Thyroid gland (tissue), 4 donors: ENCODE measurements at regions not wholly inside any gene's neighbourhood (a gene's known extent, or its start where the extent isn't known, plus 50 kb on each side); places are given as distances from the start of the nearest gene placed in this dataset.

Source experiments
- POLR2A ChIP-seq, 2 donors: fragments of 450-650 bp; IDR thresholded peaks; one replicate each; pipeline ENCODE4 v1.6.1; 2017; ENCODE audit warnings: antibody characterized with exemption in 2 of 2, mild to moderate bottlenecking in 2 of 2, moderate library complexity in 1 of 2
- TF ChIP-seq, protein P1 (sequence below), 6 experiments: fragments of 200-600 bp in 3 of 6; fragments of 450-650 bp in 3 of 6; sonication (generic) in 3 of 6; IDR thresholded peaks; one replicate each; pipeline ENCODE4 v1.5.1; 2016 to 2019; ENCODE audit warnings: antibody characterized with exemption in 6 of 6, mild to moderate bottlenecking in 2 of 6, inconsistent platforms in 1 of 6, moderate library complexity in 1 of 6

DNA sequence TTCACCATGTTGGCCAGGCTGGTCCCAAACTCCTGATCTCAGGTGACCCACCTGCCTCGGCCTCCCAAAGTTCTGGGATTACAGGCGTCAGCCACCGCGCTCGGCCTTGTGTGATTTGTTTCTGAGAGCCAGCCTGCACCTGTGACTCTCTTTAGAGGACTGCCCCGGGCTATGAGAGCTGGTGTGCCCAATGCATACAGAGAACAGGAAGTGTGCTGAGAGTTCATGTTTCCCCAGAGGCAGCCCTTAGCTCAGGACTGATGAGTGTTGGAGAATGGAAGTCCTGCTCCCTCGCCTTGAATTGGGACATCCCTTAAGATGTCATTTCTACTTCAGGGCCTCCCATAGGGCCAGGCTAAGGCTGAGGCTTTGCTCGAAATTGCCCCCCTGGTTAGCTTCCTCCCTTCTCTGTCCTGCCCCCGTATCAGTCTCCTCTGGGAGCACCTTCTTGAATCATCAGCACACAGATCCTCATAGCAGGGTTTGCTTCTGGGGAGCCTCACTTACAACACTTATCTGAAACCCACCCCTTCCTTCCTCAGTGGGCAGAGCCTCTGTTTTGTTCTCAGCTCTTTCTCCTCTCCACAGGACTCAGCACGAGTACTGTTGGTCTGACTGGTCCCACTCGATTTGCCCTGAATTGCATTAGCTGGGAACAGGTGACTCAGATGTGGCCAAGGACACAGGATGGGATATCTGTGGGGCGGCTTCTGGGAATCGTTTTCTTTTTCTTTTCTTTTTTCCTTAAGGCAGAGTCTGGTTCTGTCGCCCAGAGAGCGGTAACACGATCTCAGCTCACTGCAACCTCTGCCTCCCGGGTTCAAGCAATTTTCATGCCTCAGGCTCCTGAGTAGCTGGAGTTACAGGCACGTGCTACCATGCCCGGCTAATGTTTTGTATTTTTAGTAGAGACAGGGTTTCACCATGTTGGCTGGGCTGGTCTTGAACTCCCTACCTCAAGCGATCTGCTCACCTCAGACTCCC is 80.1 kb downstream of the UBIAD1 start:
- TF ChIP-seq, protein P1, sequence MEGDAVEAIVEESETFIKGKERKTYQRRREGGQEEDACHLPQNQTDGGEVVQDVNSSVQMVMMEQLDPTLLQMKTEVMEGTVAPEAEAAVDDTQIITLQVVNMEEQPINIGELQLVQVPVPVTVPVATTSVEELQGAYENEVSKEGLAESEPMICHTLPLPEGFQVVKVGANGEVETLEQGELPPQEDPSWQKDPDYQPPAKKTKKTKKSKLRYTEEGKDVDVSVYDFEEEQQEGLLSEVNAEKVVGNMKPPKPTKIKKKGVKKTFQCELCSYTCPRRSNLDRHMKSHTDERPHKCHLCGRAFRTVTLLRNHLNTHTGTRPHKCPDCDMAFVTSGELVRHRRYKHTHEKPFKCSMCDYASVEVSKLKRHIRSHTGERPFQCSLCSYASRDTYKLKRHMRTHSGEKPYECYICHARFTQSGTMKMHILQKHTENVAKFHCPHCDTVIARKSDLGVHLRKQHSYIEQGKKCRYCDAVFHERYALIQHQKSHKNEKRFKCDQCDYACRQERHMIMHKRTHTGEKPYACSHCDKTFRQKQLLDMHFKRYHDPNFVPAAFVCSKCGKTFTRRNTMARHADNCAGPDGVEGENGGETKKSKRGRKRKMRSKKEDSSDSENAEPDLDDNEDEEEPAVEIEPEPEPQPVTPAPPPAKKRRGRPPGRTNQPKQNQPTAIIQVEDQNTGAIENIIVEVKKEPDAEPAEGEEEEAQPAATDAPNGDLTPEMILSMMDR (IDR thresholded peaks at IDR 0.05): no peak
- TF ChIP-seq POLR2A (IDR thresholded peaks at IDR 0.05): no peak
